Keratinocyte (primary cell): ENCODE measurements at regions not wholly inside any gene's neighbourhood (a gene's known extent, or its start where the extent isn't known, plus 50 kb on each side); places are given as distances from the start of the nearest gene placed in this dataset.
A peak's percentile ranks its signal among the peaks of the same experiment; 100 is the strongest.

ENCODE experiments used
- DNase-seq: peaks from one replicate; pipeline ENCODE4 v3.0.0-alpha.2; 2011; ENCODE audit warnings: low read depth, missing footprints, low spot score
- FAIRE-seq: peaks from 2 replicates; lab custom pipeline; 2011; peaks lifted over from hg19 to GRCh38; lab: Jason Lieb, UNC
- H2AFZ ChIP-seq: 2 replicates; pipeline ENCODE4 v1.6.0; 2012; ENCODE audit warnings: low read length, control low read depth, inconsistent platforms; ENCODE audit not compliant: control insufficient read depth
- H3K27ac ChIP-seq: 2 replicates; pipeline ENCODE4 v1.5.1; 2011; ENCODE audit warnings: low read length; ENCODE audit not compliant: control insufficient read depth, insufficient read depth
- H3K27me3 ChIP-seq: 3 replicates; pipeline ENCODE4 v1.6.0; 2011; ENCODE audit warnings: low read length; ENCODE audit not compliant: control insufficient read depth, insufficient read depth; ENCODE audit errors: extremely low read depth
- H3K36me3 ChIP-seq, 2 experiments: 2 replicates in 1 of 2; 3 replicates in 1 of 2; pipeline ENCODE4 v1.5.1; 2011; ENCODE audit warnings: low read length in 2 of 2, mild to moderate bottlenecking in 1 of 2; ENCODE audit not compliant: control insufficient read depth in 2 of 2, insufficient read depth in 2 of 2; ENCODE audit errors: extremely low read depth in 1 of 2
- H3K4me1 ChIP-seq: 3 replicates; pipeline ENCODE4 v1.5.1; 2011; ENCODE audit warnings: low read length; ENCODE audit not compliant: control insufficient read depth, insufficient read depth; ENCODE audit errors: extremely low read depth
- H3K4me2 ChIP-seq: 3 replicates; pipeline ENCODE4 v1.6.0; 2011; ENCODE audit warnings: low read depth, low read length; ENCODE audit not compliant: control insufficient read depth, insufficient read depth; ENCODE audit errors: extremely low read depth
- H3K4me3 ChIP-seq, 3 experiments: fragments of 200-600 bp in 1 of 3; sonication (generic) in 1 of 3; 2 replicates in 2 of 3; 3 replicates in 1 of 3; pipeline ENCODE4 v1.5.1; 2011 to 2016; ENCODE audit warnings: low read length in 3 of 3, mild to moderate bottlenecking in 3 of 3, control low read depth in 2 of 3, inconsistent platforms in 1 of 3, low read depth in 1 of 3, mixed read lengths in 1 of 3, mixed run types in 1 of 3, moderate library complexity in 1 of 3; ENCODE audit not compliant: control insufficient read depth in 2 of 3, insufficient read depth in 2 of 3; ENCODE audit errors: extremely low read depth in 1 of 3
- H3K79me2 ChIP-seq: 2 replicates; pipeline ENCODE4 v1.6.0; 2012; ENCODE audit warnings: low read length; ENCODE audit not compliant: control insufficient read depth, insufficient read depth
- H3K9ac ChIP-seq: 3 replicates; pipeline ENCODE4 v1.6.0; 2011; ENCODE audit warnings: low read length; ENCODE audit not compliant: control insufficient read depth, insufficient read depth; ENCODE audit errors: extremely low read depth
- H3K9me1 ChIP-seq: 3 replicates; pipeline ENCODE4 v1.6.0; 2011; ENCODE audit warnings: low read length; ENCODE audit not compliant: control insufficient read depth, insufficient read depth; ENCODE audit errors: extremely low read depth
- H3K9me3 ChIP-seq: 2 replicates; pipeline ENCODE4 v1.5.1; 2012; ENCODE audit warnings: low read depth, low read length; ENCODE audit not compliant: control insufficient read depth
- H4K20me1 ChIP-seq: 3 replicates; pipeline ENCODE4 v1.6.0; 2011; ENCODE audit warnings: low read length; ENCODE audit not compliant: control insufficient read depth, insufficient read depth; ENCODE audit errors: extremely low read depth
- EZH2 ChIP-seq: IDR thresholded peaks from one replicate; pipeline ENCODE4 v1.6.1; 2012; ENCODE audit warnings: inconsistent platforms, mild to moderate bottlenecking, low read length, moderate library complexity
- dilution Hi-C: fragments of 300-500 bp; cut with MboI; formaldehyde crosslinking; loops from one replicate; pipeline ENCODE4 v1.7.0; 2020; ENCODE audit warnings: low sequenced_read_pairs; ENCODE audit not compliant: extremely low pct_ligation_motif_present
- TF ChIP-seq, protein P1 (sequence below), 3 experiments: IDR thresholded peaks in 1 of 3; conservative IDR thresholded peaks in 1 of 3; optimal IDR thresholded peaks in 1 of 3; 2 replicates in 2 of 3; 3 replicates in 1 of 3; pipeline versions ENCODE3 to v1.5.1; 2011; ENCODE audit warnings: low read length in 3 of 3, mild to moderate bottlenecking in 3 of 3, moderate library complexity in 2 of 3, control low read depth in 1 of 3, inconsistent platforms in 1 of 3; ENCODE audit not compliant: insufficient read depth in 2 of 3; ENCODE audit errors: extremely low read depth in 1 of 3

DNA sequence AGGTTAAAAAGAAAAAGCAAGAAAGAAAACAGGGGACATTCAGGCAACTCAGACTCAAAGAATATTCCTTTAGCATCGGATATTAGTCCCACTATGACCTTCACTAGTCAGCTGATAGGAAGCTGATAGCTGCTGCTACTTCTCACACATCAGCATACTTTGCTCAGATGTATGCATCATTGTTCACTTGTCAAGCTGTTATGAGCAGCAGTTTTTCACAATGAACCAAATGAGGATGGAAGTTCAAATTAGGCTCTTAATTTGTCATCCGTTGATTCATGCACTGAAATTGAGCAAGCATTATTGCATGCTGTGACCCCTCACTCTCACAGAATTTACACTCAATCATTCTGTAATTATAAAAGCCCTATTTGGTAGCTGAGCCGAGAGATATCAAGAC is 257.7 kb downstream of the SNX13 start:
- dilution Hi-C loops = no loop called here
- Histone ChIP-seq H2AFZ (no peak overlapping the region), H4K20me1 (no peaks in the 10 kb centered on the region), H3K9me3 (no peaks in the 10 kb centered on the region), H3K4me3 (no peak overlapping the region), H3K9me1 (no peaks in the 10 kb centered on the region), H3K79me2 (no peaks in the 10 kb centered on the region), H3K36me3 (peaks cover 0 to 1% of the 10 kb centered on the region in 2 experiments), H3K27ac (no peak overlapping the region), H3K4me2 (no peak overlapping the region), H3K27me3 (no peaks in the 10 kb centered on the region), H3K9ac (no peak overlapping the region), H3K4me1 (peaks cover 36% of the 10 kb centered on the region)
- DNase-seq (no peak), FAIRE-seq (peak; percentile 44)
- TF ChIP-seq, protein P1, sequence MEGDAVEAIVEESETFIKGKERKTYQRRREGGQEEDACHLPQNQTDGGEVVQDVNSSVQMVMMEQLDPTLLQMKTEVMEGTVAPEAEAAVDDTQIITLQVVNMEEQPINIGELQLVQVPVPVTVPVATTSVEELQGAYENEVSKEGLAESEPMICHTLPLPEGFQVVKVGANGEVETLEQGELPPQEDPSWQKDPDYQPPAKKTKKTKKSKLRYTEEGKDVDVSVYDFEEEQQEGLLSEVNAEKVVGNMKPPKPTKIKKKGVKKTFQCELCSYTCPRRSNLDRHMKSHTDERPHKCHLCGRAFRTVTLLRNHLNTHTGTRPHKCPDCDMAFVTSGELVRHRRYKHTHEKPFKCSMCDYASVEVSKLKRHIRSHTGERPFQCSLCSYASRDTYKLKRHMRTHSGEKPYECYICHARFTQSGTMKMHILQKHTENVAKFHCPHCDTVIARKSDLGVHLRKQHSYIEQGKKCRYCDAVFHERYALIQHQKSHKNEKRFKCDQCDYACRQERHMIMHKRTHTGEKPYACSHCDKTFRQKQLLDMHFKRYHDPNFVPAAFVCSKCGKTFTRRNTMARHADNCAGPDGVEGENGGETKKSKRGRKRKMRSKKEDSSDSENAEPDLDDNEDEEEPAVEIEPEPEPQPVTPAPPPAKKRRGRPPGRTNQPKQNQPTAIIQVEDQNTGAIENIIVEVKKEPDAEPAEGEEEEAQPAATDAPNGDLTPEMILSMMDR (optimal IDR thresholded peaks at IDR 0.05 in 1 of 3, IDR thresholded peaks at IDR 0.05 in 1 of 3, conservative IDR thresholded peaks at IDR 0.05 in 1 of 3; ENCODE audit: extremely low read depth in 1 of 3, insufficient read depth in 2 of 3, low read length in 3 of 3) = no peak
- TF ChIP-seq EZH2 = no peak

DNA sequence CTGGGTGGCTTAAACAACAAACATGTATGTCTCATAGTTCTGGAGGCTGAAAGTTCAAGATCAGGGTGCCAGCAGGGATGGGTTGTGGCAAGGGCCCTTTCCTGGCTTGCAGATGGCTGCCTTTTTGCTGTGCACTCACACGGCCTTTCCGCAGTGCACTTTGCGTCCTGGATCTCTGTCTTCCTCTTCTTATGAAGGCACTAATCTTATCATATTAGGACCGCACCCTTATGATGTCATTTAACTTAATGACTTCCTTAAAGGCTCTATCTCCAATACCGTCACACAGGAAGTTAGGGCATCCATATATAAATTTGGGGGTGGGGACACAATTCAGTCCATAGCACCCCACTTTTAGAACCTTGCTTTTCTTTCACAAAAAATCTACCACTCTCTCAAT is 255.2 kb downstream of the SNX13 start:
- dilution Hi-C loops = no loop called here
- no peak for FAIRE-seq
- no peaks in the 10 kb centered on the region for H3K9me3 ChIP-seq
- no peaks in the 10 kb centered on the region for H3K9me1 ChIP-seq
- H3K36me3 ChIP-seq = no peaks in the 10 kb centered on the region
- peaks cover 27% of the 10 kb centered on the region for H3K4me1 ChIP-seq
- no peak for TF ChIP-seq EZH2
- TF ChIP-seq, protein P1 (optimal IDR thresholded peaks at IDR 0.05 in 1 of 3, IDR thresholded peaks at IDR 0.05 in 1 of 3, conservative IDR thresholded peaks at IDR 0.05 in 1 of 3; ENCODE audit: extremely low read depth in 1 of 3, insufficient read depth in 2 of 3, low read length in 3 of 3) = no peak
- DNase-seq = no peak
- H3K4me2 ChIP-seq = no peak overlapping the region
- no peaks in the 10 kb centered on the region for H3K27me3 ChIP-seq
- H3K9ac ChIP-seq = no peak overlapping the region
- no peak overlapping the region for H3K27ac ChIP-seq
- H3K79me2 ChIP-seq = no peaks in the 10 kb centered on the region
- no peaks in the 10 kb centered on the region for H4K20me1 ChIP-seq
- no peak overlapping the region for H2AFZ ChIP-seq
- no peak overlapping the region for H3K4me3 ChIP-seq
